ENCODE measurements at regions not wholly inside any gene's neighbourhood (a gene's known extent, or its start where the extent isn't known, plus 50 kb on each side); places are given as distances from the start of the nearest gene placed in this dataset.
A peak's percentile ranks its signal among the peaks of the same experiment; 100 is the strongest.

DNA sequence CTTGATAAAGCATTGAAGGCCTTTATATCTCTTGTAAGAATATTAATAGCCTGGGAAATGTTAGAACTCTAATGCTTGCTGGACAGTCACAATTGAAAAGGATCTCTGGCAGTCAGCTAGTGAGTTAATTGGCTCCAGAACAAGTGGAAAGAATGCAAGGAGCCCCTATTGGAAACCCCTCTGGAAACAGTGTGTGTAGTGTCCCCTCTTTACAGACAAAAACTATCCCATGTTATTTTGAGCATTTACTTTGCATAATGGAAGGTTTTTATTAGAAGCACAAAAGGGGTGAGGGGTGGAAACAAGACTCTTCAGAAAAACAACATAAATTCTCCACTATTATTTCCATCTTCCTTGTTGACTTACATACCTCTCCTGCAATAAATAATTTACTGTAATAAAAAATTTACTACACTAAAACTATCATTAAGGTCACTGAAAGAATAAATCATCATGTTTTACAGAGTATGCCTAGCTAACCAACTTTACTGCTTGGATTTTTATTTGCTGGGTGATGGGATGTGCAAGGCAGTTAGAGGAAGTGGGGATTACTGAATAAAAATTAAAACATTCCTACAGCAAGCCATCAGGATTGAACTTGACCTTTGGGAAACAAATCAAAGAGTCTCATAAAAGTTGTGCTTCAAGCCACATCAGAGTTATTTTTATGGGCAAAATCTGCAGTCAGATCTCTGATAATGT is 610.4 kb downstream of the TBC1D4 start:
- no peak for DNase-seq (ENCODE audit: low read depth)

DNA sequence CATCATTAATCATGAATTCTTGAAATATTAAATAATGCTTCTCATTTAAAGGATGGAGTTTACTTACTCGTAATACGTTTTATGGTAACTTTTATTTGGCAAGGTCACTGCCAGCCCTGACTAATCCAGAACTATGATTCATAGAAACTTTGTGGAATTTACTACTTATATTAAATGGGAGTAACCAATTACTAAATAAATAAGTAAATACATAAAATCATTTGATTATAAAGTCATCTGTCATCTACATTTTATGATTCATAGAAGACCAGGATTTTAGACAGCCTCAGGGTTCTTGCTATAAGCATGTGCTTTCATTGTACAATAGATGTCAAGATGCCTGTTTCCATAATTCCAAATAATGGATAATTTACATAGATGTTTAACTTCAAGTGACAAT is 611.1 kb downstream of the TBC1D4 start:
- DNase-seq (ENCODE audit: low read depth) = no peak

DNA sequence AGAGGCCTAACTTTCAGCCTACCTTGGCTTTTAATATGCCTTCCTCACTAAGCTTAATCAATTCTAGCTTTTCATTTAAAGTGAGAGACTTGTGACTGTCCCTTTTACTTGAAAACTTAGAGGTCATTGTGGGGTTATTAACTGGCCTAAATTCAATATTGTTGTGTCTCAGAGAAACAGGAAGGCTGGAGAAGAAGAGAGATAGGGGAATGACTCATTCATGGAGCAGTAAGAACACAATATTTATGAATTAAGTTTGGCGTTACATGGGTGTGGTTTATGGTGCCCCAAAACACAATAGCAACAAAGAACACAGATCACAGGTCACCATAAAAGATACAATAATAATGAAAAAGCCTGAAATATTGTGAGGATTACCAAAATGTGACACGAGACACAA is 612.1 kb downstream of the TBC1D4 start:
- no peak for DNase-seq (ENCODE audit: low read depth)

DNA sequence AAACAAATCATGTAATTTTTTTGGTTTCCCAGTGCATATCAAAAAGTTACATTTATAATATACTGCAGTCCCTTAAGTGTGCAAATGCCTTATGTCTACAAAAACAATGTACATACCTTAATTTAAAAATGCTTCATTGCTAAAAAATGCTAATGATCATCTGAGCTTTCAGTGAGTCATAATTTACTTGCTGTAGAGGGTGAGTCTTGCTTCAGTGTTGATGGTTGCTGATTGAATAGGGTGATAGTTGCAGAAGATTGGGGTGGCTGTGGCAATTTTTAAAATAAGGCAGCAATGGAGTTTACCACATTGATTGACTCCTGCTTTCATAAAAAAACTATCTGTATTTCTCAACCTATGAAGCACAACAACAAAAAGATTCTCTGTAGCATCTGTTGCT is 613.9 kb downstream of the TBC1D4 start:
- DNase-seq (ENCODE audit: low read depth) = no peak

DNA sequence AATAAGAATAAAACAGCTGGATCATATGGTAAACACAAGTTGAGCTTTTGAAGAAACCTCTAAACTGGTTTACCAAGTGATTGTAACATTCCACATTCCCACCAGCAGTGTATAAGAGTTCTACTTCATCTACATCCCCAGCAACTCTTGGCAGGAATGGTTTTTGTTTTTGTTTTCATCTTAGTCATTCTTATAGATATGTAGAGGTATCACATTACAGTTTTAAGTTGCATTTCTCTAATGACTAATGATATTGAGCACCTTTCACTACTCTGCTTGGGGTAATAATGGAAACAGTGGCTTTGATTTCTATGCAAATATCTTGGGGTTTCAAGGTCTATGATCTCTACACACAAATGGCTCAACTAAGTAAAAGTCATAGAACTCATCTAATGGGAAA is 614.5 kb downstream of the TBC1D4 start:
- no peak for DNase-seq (ENCODE audit: low read depth)

DNA sequence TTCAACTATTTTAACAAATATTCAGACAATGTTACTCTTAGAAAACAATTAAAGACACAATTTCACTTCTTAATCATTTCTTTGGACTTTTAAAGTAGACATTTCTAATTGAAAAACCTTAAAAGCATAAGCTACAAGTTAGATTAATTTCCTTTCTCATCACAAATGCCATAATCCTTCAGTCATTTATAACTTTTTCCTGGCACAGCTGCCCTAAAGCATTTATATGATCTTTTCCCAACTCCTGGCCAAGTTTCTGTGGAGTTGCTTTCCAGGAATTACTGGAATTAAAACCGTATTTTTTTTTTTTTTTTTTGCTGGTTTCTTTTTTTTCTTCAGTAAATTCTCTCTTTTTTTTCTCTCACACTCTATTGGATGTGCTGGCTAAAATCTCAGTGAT is 615.9 kb downstream of the TBC1D4 start:
- peak; percentile 61 for DNase-seq (ENCODE audit: low read depth)

DNA sequence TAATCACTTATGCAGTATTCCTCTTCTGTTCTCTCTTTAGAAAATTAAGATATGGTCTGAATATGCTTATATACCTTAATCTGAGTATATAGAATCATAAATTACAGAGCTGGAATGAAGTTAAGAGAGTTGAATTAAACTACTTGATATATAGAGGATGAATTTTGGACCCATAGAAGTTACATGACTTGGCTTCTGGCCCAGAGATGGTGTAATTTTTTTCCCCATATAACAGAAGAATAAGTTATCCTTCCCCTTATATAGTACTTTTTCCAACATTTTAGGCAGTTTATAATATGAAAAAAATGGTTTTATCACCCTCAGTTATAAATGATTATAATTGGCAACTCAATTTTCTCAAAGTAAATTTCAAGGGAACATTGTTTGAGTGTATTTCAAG is 616.3 kb downstream of the TBC1D4 start:
- DNase-seq (ENCODE audit: low read depth) = peak; percentile 29

DNA sequence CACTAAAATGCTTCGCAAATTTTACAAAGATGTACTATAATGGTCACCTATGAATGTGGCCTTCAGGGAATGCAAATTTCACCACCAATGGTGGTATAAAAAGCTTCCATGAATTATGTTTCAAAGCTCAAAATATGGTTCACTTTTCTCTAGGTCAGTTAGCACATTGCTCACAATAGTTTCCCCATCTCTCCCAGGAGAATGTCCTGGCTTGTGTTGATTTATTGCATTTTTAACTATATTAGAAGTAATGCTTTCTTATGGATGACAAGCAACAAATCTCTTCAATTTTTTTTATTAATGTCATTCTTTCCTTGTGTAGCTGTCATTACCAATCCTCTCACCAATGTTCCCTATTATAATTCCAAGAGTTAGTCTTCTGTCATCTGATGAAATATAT is 621.2 kb downstream of the TBC1D4 start:
- no peak for DNase-seq (ENCODE audit: low read depth)

DNA sequence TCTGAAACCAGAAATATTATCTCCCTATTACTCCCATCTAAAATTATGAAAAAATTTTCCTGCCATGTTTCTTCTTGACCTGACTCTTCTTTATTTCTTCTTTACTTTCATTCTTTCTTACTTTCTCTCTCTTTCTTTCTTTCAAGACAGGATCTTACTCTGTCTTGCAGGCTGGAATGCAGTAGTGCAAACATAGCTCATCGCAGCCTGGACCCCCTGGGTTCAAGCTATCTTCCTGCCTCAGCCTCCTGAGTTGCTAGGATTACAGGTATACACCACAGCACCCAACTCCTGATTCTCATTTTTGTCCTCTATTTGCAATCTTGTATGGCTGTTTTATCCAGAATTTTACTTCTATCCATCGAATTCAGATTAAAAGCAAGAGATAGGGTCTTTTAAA is 631.1 kb downstream of the TBC1D4 start:
- DNase-seq (ENCODE audit: low read depth) = no peak

DNA sequence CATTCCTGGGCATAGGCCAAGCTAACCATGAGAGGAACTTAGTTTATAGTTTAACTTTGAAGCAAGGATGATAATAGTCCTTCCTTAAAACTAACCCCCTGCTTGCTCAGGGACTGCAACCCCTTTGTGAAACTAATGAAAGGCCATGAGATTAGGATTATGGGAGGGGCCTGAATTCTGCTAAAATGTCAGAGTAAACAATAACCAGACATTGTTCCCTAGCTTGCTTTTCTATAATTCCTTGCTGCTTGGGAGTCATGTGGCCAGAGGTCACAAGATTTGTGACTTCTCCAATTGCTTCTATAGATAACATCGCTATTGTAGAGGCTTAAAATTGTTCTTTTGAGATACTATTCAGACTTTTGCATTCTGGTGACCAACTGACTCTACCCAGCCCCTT is 634.0 kb downstream of the TBC1D4 start:
- DNase-seq (ENCODE audit: low read depth) = no peak

DNA sequence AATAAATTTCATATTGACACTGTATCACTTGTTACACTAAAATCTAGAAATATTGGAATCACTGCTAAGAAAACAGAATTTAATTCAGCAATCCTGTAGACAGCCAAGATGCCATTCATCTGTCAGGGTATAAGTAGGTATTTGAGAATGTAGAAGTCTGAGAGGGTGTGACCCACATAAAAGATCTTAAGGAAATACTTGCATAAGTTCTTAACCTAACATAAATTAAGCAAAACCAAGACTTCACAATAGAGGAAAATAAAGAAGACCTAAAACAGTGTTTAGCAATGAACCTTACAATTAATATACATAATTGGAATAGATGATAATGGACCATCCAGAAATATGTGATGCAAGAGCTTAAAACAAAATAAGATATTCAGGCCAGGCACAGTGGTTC is 636.2 kb downstream of the TBC1D4 start:
- no peak for DNase-seq (ENCODE audit: low read depth)

DNA sequence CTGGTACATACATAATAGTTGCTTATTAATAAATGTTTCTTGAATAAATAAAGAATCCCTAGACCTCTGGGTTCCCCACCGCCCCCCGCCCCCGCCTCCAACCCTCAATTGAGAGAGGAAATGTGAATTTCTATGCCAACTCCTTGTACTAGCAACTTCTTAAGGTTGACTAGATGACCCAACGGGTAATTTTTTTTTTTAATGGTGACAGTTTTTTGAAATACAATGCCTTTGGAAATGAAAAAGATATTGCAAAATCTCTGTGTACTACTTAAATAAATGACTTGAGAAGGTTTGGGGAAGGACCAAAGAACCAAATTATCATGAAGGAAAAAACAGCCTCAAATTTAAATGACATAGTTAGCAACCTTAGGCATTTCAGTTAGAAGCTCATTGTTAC is 640.3 kb downstream of the TBC1D4 start:
- no peak for DNase-seq (ENCODE audit: low read depth)

DNA sequence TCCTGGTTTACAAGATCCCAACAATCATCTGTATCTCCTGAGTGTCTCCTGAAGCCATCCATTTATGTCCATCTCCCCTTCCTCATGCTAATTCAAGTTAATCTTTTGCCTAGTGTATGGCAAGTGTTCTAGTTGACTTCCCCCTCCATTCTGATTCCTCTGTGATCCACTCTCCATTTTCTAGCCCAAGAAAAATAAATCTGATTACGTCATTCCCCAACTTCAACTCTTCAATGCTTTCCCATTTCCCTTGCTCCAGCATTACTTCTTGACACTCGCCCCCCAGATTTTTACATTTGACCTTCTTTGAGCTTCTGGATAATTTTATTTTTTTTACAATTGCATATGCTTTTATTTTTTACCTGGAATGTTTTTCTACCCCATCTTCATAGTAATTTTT is 640.8 kb downstream of the TBC1D4 start:
- no peak for DNase-seq (ENCODE audit: low read depth)

DNA sequence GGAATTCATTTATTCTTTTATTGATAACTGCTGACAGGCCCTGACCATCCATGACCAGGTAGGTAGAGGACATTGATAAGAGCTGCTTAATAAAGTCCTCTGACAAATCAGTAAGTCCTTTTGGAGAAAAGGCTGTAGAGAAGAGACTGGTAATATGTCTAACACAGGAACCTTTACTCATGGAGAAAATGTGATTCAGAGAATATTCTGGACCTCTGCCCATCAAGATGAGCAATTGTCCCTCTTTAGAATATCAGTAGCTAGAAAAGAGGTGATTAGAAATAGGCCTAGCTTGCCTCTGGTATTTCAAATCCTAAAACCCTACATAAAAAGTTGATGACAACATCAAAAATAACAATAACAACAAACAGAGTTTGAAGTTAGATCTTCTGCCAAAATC is 642.3 kb downstream of the TBC1D4 start:
- no peak for DNase-seq (ENCODE audit: low read depth)

DNA sequence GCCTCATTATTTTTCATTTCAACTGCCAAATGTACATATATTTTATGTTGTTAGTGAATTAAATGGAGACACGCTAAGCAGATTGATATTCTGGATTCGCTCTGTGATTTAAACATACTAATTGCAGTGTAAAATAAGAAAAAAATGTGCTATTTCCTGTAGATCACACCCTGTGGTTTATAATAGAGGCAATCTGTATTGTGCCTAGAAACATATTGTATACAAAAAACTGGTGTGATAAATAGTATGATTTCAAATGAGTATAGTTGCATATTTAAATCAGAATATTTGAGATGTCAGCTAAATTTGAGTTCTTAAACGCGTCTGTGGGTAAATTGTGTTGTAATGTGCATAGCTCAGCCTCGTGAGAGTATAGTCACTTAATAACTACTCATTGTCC is 643.9 kb downstream of the TBC1D4 start:
- no peak for DNase-seq (ENCODE audit: low read depth)

DNA sequence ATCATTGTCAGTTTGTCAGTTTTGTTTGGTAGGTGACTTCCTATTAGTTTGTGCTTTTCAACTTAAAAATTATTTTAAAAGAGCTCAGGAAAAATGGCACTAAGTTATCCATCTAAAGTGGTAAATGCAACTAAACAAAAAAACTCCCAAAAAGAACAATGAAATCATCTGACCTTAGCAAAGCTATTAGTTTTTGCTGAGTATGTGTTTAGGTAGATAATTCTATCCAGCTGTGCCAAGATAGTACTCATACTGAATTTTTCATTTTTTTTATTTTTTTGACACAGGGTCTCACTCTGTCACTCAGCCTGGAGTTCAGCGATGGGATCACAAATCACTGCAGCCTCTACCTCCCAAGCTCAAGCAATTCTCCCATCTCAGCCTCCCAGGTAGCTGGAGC is 645.3 kb downstream of the TBC1D4 start:
- DNase-seq (ENCODE audit: low read depth) = no peak

DNA sequence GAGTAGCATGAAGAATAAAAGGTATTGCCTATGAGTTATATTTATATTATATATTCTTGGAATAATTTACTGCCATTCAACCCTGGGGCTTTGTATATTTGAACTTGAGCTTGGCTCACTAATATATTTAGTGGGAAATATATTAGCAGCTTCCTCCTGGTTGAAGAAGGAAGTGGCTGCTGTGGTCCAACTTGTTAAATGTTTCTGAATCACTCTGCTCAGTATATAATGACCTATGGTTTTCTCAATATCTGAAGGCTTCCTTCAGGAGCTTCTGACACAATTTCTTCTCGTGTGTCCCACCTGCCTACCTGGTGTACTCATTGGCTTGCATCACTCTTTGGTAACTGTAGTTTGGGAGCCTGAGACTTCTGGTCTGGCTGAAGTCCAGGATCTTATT is 646.4 kb downstream of the TBC1D4 start:
- no peak for DNase-seq (ENCODE audit: low read depth)

DNA sequence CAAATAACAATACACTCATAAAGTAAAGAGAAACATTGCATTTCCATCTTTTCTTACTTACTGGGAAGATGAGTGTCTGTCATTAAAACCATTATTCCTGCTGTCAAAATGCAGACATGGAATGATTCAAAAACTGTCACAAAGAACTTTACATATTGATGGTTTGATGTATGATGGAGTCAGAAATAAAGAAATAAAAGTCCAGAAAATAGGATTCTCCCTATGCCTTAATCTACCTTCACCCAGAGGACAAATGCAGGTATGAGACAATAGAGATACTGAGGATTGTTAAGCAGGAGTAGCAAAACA is 656.1 kb downstream of the TBC1D4 start:
- DNase-seq (ENCODE audit: low read depth) = no peak

DNA sequence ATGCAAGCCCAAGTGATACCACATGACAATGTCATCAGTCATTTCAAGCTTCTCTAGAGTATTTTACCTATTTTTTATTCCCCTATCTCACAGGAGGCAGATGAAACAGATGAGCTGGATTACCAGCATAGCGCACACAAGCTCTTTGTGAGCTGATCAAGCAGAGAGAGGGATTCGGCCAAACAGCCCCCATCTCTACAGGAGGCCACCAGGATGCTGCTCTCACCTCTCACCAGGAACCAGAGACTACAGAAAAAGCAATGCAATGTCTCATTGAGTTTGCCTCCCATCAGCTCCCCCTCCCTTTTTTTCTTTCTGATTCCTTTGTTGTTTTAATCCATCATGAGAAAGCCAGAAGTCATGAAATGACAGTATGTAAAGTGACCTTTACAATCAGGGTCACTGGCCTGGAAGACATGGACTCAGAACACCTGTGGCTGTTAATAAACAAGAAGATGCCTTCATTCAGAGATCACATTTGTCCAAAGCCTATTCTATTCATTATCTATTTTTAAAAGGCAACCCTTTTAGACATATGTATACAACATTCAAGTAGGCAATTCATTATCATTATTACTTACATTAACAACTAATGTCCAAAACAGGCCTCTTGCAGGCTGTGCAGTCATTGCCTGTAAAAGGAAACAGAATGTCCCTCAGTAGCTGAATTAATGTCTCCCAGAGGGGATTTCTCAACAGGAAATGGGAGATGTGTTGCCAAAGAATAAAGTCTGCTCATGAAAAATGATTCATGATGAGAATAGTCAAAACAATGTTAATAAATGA is 656.6 kb downstream of the TBC1D4 start:
- peak; percentile 1 for DNase-seq (ENCODE audit: low read depth)

DNA sequence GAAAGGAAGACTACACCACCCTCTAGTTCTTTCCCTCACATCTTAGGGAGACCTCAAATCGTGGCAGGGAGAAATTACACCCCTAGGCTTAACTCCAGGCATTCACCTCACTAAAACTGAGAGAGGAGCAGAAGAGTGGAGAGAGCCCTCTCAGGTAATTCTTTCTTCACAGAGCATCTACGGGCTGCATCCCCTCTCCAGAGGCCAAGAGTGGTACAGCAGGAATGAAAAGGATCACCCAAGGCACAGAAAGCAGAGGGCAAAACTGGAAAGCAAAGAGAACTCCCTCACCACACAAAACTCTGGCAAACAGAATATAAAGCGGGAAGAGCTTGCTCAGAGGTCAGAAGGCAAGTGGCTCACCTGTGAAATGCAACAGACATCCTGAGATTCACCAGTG is 661.2 kb downstream of the TBC1D4 start:
- no peak for DNase-seq (ENCODE audit: low read depth)

DNA sequence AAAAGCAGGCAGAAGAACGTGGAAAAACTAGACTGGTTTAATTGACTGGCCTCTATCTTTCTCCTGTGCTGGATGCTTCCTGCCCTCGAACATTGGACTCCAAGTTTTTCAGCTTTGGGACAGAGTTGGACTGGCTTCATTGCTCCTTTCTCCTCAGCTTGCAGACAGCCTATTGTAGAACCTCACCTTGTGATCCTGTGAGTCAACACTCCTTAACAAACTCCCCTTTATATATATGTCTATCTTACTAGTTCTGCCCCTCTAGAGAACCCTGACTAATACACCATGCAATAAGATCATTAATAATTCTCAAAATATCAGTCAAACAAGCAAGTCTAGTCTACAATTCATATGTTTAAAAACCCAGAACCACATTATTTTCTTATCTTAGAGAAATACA is 662.4 kb downstream of the TBC1D4 start:
- DNase-seq (ENCODE audit: low read depth) = no peak

DNA sequence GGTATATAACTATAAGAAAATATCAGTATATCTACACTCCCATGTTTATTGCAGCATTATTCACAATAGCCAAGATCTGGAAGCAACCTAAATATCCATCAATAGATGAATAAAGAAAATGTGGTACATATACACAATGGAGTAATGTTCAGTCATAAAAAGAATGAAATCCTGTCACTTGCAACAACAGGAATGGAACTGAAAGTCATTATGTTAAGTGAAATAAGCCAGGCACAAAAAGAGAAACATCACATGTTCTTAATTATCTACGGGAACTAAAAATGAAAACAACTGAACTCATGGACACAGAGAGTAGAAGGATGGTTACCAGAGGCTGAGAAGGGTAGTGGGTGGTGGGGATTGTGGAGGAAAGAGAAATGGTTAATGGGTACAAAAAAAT is 665.2 kb downstream of the TBC1D4 start:
- no peak for DNase-seq (ENCODE audit: low read depth)

DNA sequence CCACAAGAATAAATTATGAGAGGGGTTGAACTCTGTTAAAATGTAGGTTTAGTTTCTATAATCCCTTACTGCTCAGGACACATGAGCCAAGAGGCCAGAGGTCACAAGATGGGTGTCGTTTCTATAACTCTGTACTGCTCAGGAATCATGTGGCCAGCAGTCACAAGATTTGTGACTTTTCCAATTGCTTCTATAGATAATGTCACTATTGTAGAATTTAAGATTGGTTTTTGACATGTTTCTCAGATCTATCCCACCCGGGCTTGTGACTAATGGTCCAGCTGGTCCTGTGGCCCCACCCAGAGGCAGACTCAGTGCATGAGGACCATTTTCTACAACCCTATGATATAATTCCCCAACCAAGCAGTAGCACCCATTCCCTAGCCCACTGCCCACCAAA is 662.0 kb upstream of the KLF12 start:
- no peak for DNase-seq (ENCODE audit: low read depth)

DNA sequence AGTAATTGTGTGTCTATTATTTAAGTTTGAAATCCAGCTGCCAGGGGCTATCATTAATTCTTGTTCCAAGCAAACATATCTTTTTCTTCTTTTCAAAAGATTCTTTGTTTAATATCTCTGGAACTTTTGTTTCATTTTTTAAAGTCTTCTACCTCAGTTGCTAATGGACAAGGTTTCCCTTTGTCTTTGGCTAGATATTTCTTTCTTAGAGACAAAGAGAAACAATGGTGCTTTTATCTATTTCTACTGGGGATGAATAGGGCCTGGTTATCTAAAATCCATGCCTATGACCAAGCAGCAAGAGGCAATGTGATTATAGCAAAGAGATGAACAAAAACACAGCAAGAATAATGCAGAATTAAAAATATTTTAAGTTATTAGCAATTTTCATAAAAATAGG is 661.3 kb upstream of the KLF12 start:
- DNase-seq (ENCODE audit: low read depth) = no peak

Measured in forelimb muscle (tissue), 1 donor.